Body of pancreas (tissue), 4 donors: ENCODE measurements at regions not wholly inside any gene's neighbourhood (a gene's known extent, or its start where the extent isn't known, plus 50 kb on each side); places are given as distances from the start of the nearest gene placed in this dataset.

Experiments
- ATAC-seq: fragments of 150-250 bp; one replicate; pipeline ENCODE4 v1.9.1; 2016
- DNase-seq, 4 donors: peaks; one replicate each; pipeline ENCODE4 v3.0.0-alpha.2; 2019
- H3K27ac ChIP-seq, 4 donors: fragments of 200-600 bp; sonication (generic); 1 replicate in 3 of 4; 2 replicates in 1 of 4; pipeline versions ENCODE4 v1.5.1 to v1.6.1; 2016 to 2019; ENCODE audit warnings: mild to moderate bottlenecking in 1 of 4, mixed read lengths in 1 of 4, moderate library complexity in 1 of 4
- H3K27me3 ChIP-seq, 2 donors: fragments of 200-600 bp; sonication (generic); one replicate each; pipeline ENCODE4 v1.6.0; 2016; ENCODE audit warnings: mild to moderate bottlenecking in 1 of 2
- H3K36me3 ChIP-seq, 2 donors: fragments of 200-600 bp; sonication (generic); replicated peaks in 1 of 2; 2 replicates each; pipeline ENCODE4 v1.5.1; 2016; ENCODE audit warnings: low read depth in 2 of 2; ENCODE audit not compliant: insufficient read depth in 1 of 2
- H3K4me1 ChIP-seq: fragments of 200-600 bp; sonication (generic); one replicate; pipeline ENCODE4 v1.6.0; 2016
- H3K4me3 ChIP-seq, 2 donors: fragments of 200-600 bp; sonication (generic); 1 replicate in 1 of 2; 2 replicates in 1 of 2; pipeline ENCODE4 v1.5.1; 2016 to 2019
- H3K9me3 ChIP-seq, 3 donors: fragments of 200-600 bp; sonication (generic); 1 replicate in 2 of 3; 2 replicates in 1 of 3; pipeline ENCODE4 v1.5.1; 2016
- CTCF ChIP-seq, 7 experiments: fragments of 450-650 bp in 4 of 7; fragments of 200-600 bp in 3 of 7; sonication (generic) in 3 of 7; IDR thresholded peaks; one replicate each; pipeline ENCODE4 v1.5.1; 2016 to 2019; ENCODE audit warnings: antibody characterized with exemption in 7 of 7
- POLR2A ChIP-seq, 3 donors: fragments of 450-650 bp; IDR thresholded peaks; one replicate each; pipeline ENCODE4 v1.6.1; 2016; ENCODE audit warnings: antibody characterized with exemption in 3 of 3, mild to moderate bottlenecking in 2 of 3
- WGBS, 2 donors: methylation state at CpG; one replicate each; pipeline ENCODE4 v1.1.5; 2017; 5-methylcytosine and 5-hydroxymethylcytosine counted together
- intact Hi-C: fragments of 100-400 bp; cut with DNase I; formaldehyde crosslinking; loops from one replicate; pipeline ENCODE4 v1.15.1; 2023

GRCh38 chr2:77807531-77808215 is 285.5 kb upstream of the LRRTM4 start:
- TF ChIP-seq CTCF (IDR thresholded peaks at IDR 0.05) (no peak), POLR2A (IDR thresholded peaks at IDR 0.05) (no peak)
- Histone ChIP-seq H3K27me3 (no peaks in the 10 kb centered on the region), H3K27ac (no peak overlapping the region), H3K9me3 (no peaks in the 10 kb centered on the region), H3K4me1 (no peaks in the 10 kb centered on the region), H3K36me3 (no peaks in the 10 kb centered on the region), H3K4me3 (no peak overlapping the region)
- intact Hi-C loops: no loop called here
- ATAC-seq: no peak
- no peak for DNase-seq
- WGBS, 2 donors: 57 to 73% methylated on average over 7 of the region's 7 CpGs

GRCh38 chr2:77808599-77808998 is 286.4 kb upstream of the LRRTM4 start:
- no peak for TF ChIP-seq POLR2A (IDR thresholded peaks at IDR 0.05)
- no peak for TF ChIP-seq CTCF (IDR thresholded peaks at IDR 0.05)
- no peaks in the 10 kb centered on the region for H3K27me3 ChIP-seq
- intact Hi-C loops: no loop called here
- no peak for ATAC-seq
- 75 to 83% methylated on average over 6 of the region's 6 CpGs for WGBS, 2 donors
- no peaks in the 10 kb centered on the region for H3K9me3 ChIP-seq
- no peaks in the 10 kb centered on the region for H3K36me3 ChIP-seq
- no peak for DNase-seq
- H3K27ac ChIP-seq: no peak overlapping the region
- no peak overlapping the region for H3K4me3 ChIP-seq
- no peaks in the 10 kb centered on the region for H3K4me1 ChIP-seq

GRCh38 chr2:77813599-77813998 is 291.4 kb upstream of the LRRTM4 start:
- Histone ChIP-seq H3K4me1 (no peaks in the 10 kb centered on the region), H3K4me3 (no peak overlapping the region), H3K36me3 (no peaks in the 10 kb centered on the region), H3K27ac (no peak overlapping the region), H3K9me3 (no peaks in the 10 kb centered on the region), H3K27me3 (no peaks in the 10 kb centered on the region)
- ATAC-seq (peak; percentile 35), DNase-seq (no peak)
- no peak for TF ChIP-seq POLR2A (IDR thresholded peaks at IDR 0.05)
- intact Hi-C loops: no loop called here

- intact Hi-C loops: no loop called here
These were observed 294.4 kb upstream of the LRRTM4 start for GRCh38 chr2:77816618-77817017.

GRCh38 chr2:77818186-77818585 is 296.0 kb upstream of the LRRTM4 start:
- H3K4me3 ChIP-seq: no peak overlapping the region
- intact Hi-C loops: no loop called here
- no peaks in the 10 kb centered on the region for H3K4me1 ChIP-seq
- no peaks in the 10 kb centered on the region for H3K27me3 ChIP-seq
- H3K27ac ChIP-seq: no peak overlapping the region
- ATAC-seq (no peak), DNase-seq (no peak)
- no peaks in the 10 kb centered on the region for H3K36me3 ChIP-seq
- no peaks in the 10 kb centered on the region for H3K9me3 ChIP-seq
- no peak for TF ChIP-seq CTCF (IDR thresholded peaks at IDR 0.05)
- no peak for TF ChIP-seq POLR2A (IDR thresholded peaks at IDR 0.05)

More at GRCh38 chr2:77816618-77817017, 294.4 kb upstream of the LRRTM4 start:
- 24 to 26% methylated on average over 1 of the region's 1 CpG for WGBS, 2 donors
- no peak for ATAC-seq
- no peak for DNase-seq
- no peak overlapping the region for H3K27ac ChIP-seq
- TF ChIP-seq CTCF (IDR thresholded peaks at IDR 0.05) (no peak), POLR2A (IDR thresholded peaks at IDR 0.05) (no peak)
- H3K36me3 ChIP-seq: no peaks in the 10 kb centered on the region
- H3K4me1 ChIP-seq: no peaks in the 10 kb centered on the region
- no peaks in the 10 kb centered on the region for H3K27me3 ChIP-seq
- no peak overlapping the region for H3K4me3 ChIP-seq
- no peaks in the 10 kb centered on the region for H3K9me3 ChIP-seq
